Neural cell (in vitro differentiated cells): ENCODE measurements at regions not wholly inside any gene's neighbourhood (a gene's known extent, or its start where the extent isn't known, plus 50 kb on each side); places are given as distances from the start of the nearest gene placed in this dataset.

Source experiments
- CTCF ChIP-seq: fragments of 450-650 bp; IDR thresholded peaks from 2 replicates; pipeline ENCODE4 v1.5.1; 2014; ENCODE audit warnings: antibody characterized with exemption, mild to moderate bottlenecking, moderate library complexity; ENCODE audit not compliant: poor library complexity, severe bottlenecking
- EP300 ChIP-seq: fragments of 450-650 bp; conservative IDR thresholded peaks from 2 replicates; pipeline ENCODE4 v1.6.1; 2014; ENCODE audit warnings: antibody characterized with exemption, mild to moderate bottlenecking, moderate library complexity; ENCODE audit not compliant: poor library complexity, severe bottlenecking
- EZH2 ChIP-seq: fragments of 200-600, 300-800 bp; shearing (Covaris generic), sonication (generic); IDR thresholded peaks from 2 replicates; pipeline ENCODE4 v1.6.1; 2014; ENCODE audit warnings: antibody characterized with exemption, low read length, borderline replicate concordance, mild to moderate bottlenecking; ENCODE audit not compliant: insufficient read depth, poor library complexity, severe bottlenecking
- MXI1 ChIP-seq: fragments of 450-650 bp; conservative IDR thresholded peaks from 2 replicates; pipeline ENCODE4 v1.6.1; 2014; ENCODE audit warnings: antibody characterized with exemption, mild to moderate bottlenecking; ENCODE audit not compliant: poor library complexity, severe bottlenecking
- POLR2AphosphoS5 ChIP-seq: IDR thresholded peaks from 2 replicates; pipeline ENCODE4 v1.6.1; 2012
- RAD21 ChIP-seq: fragments of 450-650 bp; conservative IDR thresholded peaks from 2 replicates; pipeline ENCODE4 v1.6.1; 2014; ENCODE audit warnings: antibody characterized with exemption, mild to moderate bottlenecking, moderate library complexity
- SMC3 ChIP-seq: fragments of 450-650 bp; conservative IDR thresholded peaks from 2 replicates; pipeline ENCODE4 v1.6.1; 2014; ENCODE audit warnings: antibody characterized with exemption, mild to moderate bottlenecking, moderate library complexity; ENCODE audit not compliant: poor library complexity
- TF ChIP-seq, protein P1 (sequence below): IDR thresholded peaks from 2 replicates; pipeline ENCODE4 v1.6.1; 2012; ENCODE audit warnings: borderline replicate concordance

DNA sequence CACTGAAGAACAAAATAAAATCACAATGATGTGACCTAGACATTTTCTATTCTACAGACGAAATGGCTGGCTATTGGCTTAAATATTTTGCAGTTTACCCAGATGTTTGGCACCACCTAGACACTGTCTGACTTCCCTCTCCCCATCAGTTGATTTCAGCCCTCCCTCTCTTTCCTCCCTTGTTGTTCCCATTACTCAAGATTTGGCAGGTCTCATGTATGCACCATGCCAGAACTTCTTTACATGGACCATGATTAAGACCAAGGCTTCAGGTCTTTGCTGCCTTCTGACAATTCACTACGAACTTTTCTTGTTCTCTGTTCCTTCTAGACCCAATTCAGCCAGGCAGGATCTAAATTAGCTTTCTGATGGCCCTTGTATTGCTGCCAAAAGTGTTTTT, 66.6 kb upstream of the GDNF start:
- TF ChIP-seq CTCF (no peak), EP300 (no peak), RAD21 (no peak), POLR2AphosphoS5 (no peak), EZH2 (no peak), SMC3 (no peak), MXI1 (no peak)
- TF ChIP-seq, protein P1, sequence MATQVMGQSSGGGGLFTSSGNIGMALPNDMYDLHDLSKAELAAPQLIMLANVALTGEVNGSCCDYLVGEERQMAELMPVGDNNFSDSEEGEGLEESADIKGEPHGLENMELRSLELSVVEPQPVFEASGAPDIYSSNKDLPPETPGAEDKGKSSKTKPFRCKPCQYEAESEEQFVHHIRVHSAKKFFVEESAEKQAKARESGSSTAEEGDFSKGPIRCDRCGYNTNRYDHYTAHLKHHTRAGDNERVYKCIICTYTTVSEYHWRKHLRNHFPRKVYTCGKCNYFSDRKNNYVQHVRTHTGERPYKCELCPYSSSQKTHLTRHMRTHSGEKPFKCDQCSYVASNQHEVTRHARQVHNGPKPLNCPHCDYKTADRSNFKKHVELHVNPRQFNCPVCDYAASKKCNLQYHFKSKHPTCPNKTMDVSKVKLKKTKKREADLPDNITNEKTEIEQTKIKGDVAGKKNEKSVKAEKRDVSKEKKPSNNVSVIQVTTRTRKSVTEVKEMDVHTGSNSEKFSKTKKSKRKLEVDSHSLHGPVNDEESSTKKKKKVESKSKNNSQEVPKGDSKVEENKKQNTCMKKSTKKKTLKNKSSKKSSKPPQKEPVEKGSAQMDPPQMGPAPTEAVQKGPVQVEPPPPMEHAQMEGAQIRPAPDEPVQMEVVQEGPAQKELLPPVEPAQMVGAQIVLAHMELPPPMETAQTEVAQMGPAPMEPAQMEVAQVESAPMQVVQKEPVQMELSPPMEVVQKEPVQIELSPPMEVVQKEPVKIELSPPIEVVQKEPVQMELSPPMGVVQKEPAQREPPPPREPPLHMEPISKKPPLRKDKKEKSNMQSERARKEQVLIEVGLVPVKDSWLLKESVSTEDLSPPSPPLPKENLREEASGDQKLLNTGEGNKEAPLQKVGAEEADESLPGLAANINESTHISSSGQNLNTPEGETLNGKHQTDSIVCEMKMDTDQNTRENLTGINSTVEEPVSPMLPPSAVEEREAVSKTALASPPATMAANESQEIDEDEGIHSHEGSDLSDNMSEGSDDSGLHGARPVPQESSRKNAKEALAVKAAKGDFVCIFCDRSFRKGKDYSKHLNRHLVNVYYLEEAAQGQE = no peak
